ENCODE measurements at regions not wholly inside any gene's neighbourhood (a gene's known extent, or its start where the extent isn't known, plus 50 kb on each side); places are given as distances from the start of the nearest gene placed in this dataset.

DNA sequence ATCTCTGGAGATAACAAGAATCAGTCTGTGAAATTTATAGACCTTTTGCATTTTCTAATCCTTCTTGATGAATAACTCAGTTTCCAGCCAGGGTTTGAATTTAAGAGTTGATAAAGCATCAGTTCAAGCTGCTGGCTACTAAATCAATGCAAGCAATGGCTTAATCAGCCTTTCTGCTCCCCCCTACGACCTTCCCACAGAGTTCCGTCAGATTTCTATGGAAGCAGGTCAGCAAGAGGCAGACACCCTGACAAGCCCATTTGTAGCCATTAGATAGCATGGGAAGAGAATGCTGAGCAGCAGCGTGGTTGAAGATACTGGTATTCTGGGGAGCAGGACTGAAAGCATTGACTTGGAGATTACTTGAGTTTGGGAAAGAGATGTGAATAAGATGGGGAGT is 868.1 kb downstream of the KCNJ2 start:
- DNase-seq = no peak
- Histone ChIP-seq H2AFZ (ENCODE audit: low read length) (no peak overlapping the region), H3K4me1 (ENCODE audit: insufficient read depth, low read length) (no peaks in the 10 kb centered on the region), H3K9me2 (replicated peaks; ENCODE audit: low read length) (no peaks in the 10 kb centered on the region), H3K9ac (ENCODE audit: low read length) (no peak overlapping the region), H3K27ac (ENCODE audit: low read length) (no peak overlapping the region), H3K9me3 (ENCODE audit: low read length) (no peaks in the 10 kb centered on the region), H3K36me3 (ENCODE audit: low read depth, low read length) (no peaks in the 10 kb centered on the region), H3K4me2 (ENCODE audit: low read length) (no peak overlapping the region), H3K79me2 (ENCODE audit: low read length) (no peaks in the 10 kb centered on the region), H3K4me3 (ENCODE audit: low read length) (no peak overlapping the region), H4K20me1 (ENCODE audit: low read length) (no peaks in the 10 kb centered on the region), H3K27me3 (ENCODE audit: low read length) (peaks cover 8% of the 10 kb centered on the region; the same call in 1 of the 2 replicates), H3F3A (ENCODE audit: low read length, unreplicated experiment) (no peaks in the 10 kb centered on the region)
- TF ChIP-seq EZH2phosphoT487 (IDR thresholded peaks at IDR 0.05; ENCODE audit: borderline replicate concordance, low read length) = no peak
- intact Hi-C loops (cut with micrococcal nuclease) = no loop called here
- ChIA-PET POLR2A (ENCODE audit: unreplicated experiment) (no interaction called here), CTCF (no interaction called here)
- ATAC-seq = no peak
- BruUV-seq (replicated peaks) = no TSS peak

DNA sequence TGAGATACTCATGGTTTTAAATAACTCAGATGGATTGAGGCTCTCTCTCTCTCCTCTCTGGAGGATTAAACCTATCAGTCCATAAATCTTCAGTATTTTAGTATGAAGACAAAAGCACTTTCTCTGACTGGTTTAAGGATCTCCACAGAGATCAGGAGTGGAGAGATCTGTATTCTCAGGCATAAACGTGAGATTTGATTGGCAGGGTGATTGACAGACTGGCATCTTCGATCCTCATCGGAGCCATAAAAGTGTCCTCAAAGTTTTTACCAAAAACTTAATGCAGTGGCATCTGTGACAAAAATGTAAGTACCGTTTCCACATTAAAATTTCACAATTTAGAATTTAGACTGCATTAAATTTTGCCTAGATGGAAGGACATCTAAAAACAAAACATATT is 870.1 kb downstream of the KCNJ2 start:
- no peak overlapping the region for H3K4me3 ChIP-seq (ENCODE audit: low read length)
- no peak overlapping the region for H3K4me2 ChIP-seq (ENCODE audit: low read length)
- no peak overlapping the region for H3K9ac ChIP-seq (ENCODE audit: low read length)
- CTCF ChIA-PET = no interaction called here
- H3K27ac ChIP-seq (ENCODE audit: low read length) = no peak overlapping the region
- TF ChIP-seq EZH2 (IDR thresholded peaks at IDR 0.05; ENCODE audit: low read length, unreplicated experiment) (no peak), EZH2phosphoT487 (IDR thresholded peaks at IDR 0.05; ENCODE audit: borderline replicate concordance, low read length) (no peak)
- TF ChIP-seq, protein P1, sequence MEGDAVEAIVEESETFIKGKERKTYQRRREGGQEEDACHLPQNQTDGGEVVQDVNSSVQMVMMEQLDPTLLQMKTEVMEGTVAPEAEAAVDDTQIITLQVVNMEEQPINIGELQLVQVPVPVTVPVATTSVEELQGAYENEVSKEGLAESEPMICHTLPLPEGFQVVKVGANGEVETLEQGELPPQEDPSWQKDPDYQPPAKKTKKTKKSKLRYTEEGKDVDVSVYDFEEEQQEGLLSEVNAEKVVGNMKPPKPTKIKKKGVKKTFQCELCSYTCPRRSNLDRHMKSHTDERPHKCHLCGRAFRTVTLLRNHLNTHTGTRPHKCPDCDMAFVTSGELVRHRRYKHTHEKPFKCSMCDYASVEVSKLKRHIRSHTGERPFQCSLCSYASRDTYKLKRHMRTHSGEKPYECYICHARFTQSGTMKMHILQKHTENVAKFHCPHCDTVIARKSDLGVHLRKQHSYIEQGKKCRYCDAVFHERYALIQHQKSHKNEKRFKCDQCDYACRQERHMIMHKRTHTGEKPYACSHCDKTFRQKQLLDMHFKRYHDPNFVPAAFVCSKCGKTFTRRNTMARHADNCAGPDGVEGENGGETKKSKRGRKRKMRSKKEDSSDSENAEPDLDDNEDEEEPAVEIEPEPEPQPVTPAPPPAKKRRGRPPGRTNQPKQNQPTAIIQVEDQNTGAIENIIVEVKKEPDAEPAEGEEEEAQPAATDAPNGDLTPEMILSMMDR (conservative IDR thresholded peaks at IDR 0.05; ENCODE audit: low read depth, low read length) = no peak
- no peaks in the 10 kb centered on the region for H4K20me1 ChIP-seq (ENCODE audit: low read length)
- DNase-seq = no peak
- no peaks in the 10 kb centered on the region for H3K9me3 ChIP-seq (ENCODE audit: low read length)
- peaks cover 8% of the 10 kb centered on the region; the same call in 1 of the 2 replicates for H3K27me3 ChIP-seq (ENCODE audit: low read length)
- POLR2A ChIA-PET (ENCODE audit: unreplicated experiment) = no interaction called here
- BruUV-seq (replicated peaks) = no TSS peak
- no peak overlapping the region for H2AFZ ChIP-seq (ENCODE audit: low read length)
- no peak for ATAC-seq
- no peaks in the 10 kb centered on the region for H3K79me2 ChIP-seq (ENCODE audit: low read length)
- no peaks in the 10 kb centered on the region for H3K9me2 ChIP-seq (replicated peaks; ENCODE audit: low read length)
- H3K36me3 ChIP-seq (ENCODE audit: low read depth, low read length) = no peaks in the 10 kb centered on the region
- no peaks in the 10 kb centered on the region for H3F3A ChIP-seq (ENCODE audit: low read length, unreplicated experiment)
- H3K4me1 ChIP-seq (ENCODE audit: insufficient read depth, low read length) = no peaks in the 10 kb centered on the region
- intact Hi-C loops (cut with micrococcal nuclease) = no loop called here

DNA sequence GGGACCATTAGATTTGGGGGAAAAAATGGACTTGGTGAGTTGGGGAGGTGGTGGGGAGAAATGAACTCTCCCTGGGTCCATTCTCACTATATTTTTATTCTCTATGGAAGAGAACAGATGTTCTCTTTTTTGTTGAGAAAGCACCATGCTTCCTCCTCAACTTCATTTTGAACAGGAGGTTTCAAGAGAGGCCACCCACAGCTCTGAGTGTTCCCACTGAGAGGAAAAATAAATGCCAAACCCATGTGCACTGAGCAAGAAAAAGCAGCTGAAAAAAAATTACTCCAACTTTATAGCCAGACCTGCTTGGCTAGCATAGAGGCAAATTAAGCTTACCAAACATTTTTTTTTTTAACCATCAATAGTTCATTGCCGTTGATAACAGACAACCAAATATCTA is 883.6 kb downstream of the KCNJ2 start:
- CTCF ChIA-PET = no interaction called here

More for the DNA sequence above, 883.6 kb downstream of the KCNJ2 start:
- TF ChIP-seq EZH2 (IDR thresholded peaks at IDR 0.05; ENCODE audit: low read length, unreplicated experiment) = no peak
- no peak for TF ChIP-seq EZH2phosphoT487 (IDR thresholded peaks at IDR 0.05; ENCODE audit: borderline replicate concordance, low read length)
- TF ChIP-seq, protein P1 (conservative IDR thresholded peaks at IDR 0.05; ENCODE audit: low read depth, low read length) = no peak
- Histone ChIP-seq H3K4me1 (ENCODE audit: insufficient read depth, low read length) (no peaks in the 10 kb centered on the region), H3F3A (ENCODE audit: low read length, unreplicated experiment) (no peaks in the 10 kb centered on the region), H3K4me2 (ENCODE audit: low read length) (no peak overlapping the region), H2AFZ (ENCODE audit: low read length) (no peak overlapping the region), H3K4me3 (ENCODE audit: low read length) (no peak overlapping the region), H3K36me3 (ENCODE audit: low read depth, low read length) (no peaks in the 10 kb centered on the region), H3K9me3 (ENCODE audit: low read length) (no peaks in the 10 kb centered on the region), H3K27me3 (ENCODE audit: low read length) (no peaks in the 10 kb centered on the region), H4K20me1 (ENCODE audit: low read length) (no peaks in the 10 kb centered on the region), H3K9ac (ENCODE audit: low read length) (no peak overlapping the region), H3K9me2 (replicated peaks; ENCODE audit: low read length) (no peaks in the 10 kb centered on the region), H3K79me2 (ENCODE audit: low read length) (no peaks in the 10 kb centered on the region), H3K27ac (ENCODE audit: low read length) (no peak overlapping the region)
- DNase-seq (no peak), ATAC-seq (no peak)
- POLR2A ChIA-PET (ENCODE audit: unreplicated experiment) = no interaction called here
- no TSS peak for BruUV-seq (replicated peaks)
- intact Hi-C loops (cut with micrococcal nuclease) = no loop called here
